ENCODE measurements at regions not wholly inside any gene's neighbourhood (a gene's known extent, or its start where the extent isn't known, plus 50 kb on each side); places are given as distances from the start of the nearest gene placed in this dataset.

DNA sequence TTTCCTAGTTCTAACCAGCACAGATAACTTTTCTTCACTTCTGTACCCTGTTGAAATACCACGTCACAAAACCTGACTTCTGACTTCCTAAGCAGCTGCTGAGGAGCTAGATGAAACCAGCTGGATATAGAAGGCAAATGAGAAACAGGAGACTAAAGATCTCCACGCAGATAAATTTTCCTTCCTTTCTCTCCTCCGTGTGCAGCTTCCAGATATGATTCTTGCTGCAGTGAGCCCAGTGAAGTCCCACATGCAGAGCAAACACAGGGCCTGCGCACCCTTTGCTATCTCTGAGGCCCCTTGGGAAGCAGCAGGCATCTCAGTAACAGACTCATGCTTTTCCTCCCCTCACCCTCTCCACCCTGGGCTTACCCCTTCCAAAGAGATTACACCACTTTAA is 1638.3 kb downstream of the MAT2B start:
- DNase-seq, result peak; percentile 18

GRCh38 chr5:165149431-165149830 is 1644.0 kb downstream of the MAT2B start:
- DNase-seq, result no peak

- DNase-seq, result no peak
These were observed 1646.6 kb downstream of the MAT2B start for GRCh38 chr5:165152058-165152457.

DNA sequence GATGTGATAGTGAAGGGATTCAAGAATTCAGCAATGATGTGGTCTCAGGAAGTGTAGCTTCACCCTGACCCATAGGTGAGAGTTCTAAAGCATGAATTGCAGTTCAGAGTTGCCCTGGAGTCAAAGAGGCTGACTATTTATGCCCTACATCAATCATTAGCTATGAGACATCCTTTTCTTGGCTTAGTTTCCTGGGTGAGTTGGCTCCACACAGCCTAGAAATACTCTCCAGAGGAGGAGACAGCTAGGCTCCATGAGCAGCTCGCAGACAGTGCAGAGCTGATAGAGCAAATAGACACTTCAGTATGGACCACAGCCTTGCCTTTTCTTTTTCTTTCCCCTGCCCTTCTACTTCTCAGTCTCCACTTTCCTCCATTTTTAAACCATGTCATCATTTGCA is 1651.8 kb downstream of the MAT2B start:
- no peak for DNase-seq

GRCh38 chr5:165161204-165161603 is 1655.8 kb downstream of the MAT2B start:
- DNase-seq, result no peak

DNA sequence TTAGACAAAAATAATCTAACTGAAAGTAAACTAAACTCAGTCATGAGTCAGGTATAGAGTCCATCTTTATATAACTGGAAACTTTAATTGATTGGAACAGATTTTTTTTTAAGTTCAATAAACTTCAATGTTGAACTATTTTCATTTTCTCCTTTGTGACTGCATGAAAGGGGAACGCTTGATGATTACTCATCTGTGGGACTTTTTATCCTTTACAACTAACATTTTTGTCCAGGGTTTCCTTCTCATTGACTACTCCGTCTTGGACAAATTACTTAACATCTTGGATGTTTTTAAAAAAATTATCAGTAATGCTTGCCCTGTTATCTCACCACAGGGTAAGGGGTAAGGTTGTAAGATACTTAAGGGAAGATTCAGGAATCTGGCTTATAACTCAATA is 1658.4 kb downstream of the MAT2B start:
- no peak for DNase-seq

DNA sequence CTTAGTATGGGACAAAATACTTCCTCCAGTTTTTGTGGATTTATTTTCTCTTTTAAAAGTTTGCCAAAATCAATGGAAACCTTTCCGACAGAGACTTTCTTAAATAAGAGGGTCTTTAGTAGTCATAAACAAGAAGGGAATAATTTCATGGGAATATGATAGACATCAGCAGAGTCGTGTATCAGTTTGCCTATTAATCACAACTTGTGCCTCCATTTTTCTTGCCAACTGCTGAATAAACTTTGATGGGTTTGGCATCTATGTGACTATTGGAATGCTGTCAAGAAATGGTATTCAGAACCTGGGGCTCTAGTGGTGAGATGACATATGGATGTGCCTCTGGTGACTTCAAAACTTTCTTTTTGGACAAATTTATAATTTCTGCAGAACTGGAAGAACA is 1668.2 kb downstream of the MAT2B start:
- DNase-seq, result no peak

- DNase-seq, result no peak
These were observed 1669.6 kb downstream of the MAT2B start for GRCh38 chr5:165175041-165175440.

DNA sequence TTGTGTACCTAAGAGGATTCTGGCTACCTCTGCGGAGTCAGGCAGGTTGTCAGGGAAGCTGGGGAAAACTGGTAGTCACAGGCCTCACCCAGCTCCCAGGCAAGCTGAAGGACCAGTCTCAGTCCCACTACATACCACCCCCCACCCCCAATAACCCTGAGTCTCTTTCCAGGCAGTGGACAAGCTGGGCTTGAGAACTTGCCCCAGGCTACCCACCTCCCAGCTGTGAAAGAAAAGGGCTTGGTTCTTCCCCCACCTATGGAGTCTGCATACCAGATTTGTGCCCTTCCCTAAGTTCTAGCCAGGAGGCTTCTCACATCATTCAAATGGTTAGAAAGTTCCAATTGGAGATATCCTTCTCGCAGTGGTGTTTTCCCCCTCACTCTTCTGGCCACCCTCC is 1678.8 kb downstream of the MAT2B start:
- no peak for DNase-seq

DNA sequence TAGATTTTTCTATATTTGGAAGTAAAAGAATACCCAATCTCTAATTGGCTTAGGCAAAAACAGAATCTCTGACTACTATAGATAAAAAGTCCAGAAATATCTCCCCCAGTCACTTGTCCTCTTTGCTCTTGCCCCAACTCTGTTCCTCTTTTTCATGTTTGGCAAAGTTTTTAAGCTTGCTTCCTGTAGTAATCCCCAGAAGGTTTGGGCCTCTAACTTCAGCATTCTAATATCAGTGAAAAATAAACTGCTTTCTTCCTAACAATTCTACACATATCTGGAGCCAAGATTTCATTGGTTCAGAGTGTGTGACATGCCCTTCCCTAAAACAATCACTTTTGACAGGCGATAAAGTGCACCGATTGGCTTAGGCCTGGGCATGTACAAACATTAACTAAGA is 1680.3 kb downstream of the MAT2B start:
- DNase-seq, result no peak

DNA sequence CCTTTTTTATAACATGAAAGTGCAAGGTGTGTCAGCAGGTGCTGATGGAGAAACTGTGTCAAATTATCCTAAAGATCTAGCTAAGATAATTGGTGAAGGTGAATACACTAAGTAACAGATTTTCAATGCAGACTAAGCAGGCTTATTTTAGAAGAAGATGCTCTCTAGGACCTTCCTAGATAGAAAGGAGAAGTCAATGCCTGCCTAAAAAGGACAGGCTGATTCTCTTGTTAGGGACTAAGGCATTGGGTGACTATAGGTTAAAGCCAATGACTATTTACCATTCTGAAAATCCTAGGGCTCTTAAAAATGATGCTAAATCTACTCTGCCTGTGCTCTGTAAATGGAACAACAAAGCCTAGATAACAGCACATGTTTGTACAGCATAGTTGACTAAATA is 1682.4 kb downstream of the MAT2B start:
- no peak for DNase-seq

DNA sequence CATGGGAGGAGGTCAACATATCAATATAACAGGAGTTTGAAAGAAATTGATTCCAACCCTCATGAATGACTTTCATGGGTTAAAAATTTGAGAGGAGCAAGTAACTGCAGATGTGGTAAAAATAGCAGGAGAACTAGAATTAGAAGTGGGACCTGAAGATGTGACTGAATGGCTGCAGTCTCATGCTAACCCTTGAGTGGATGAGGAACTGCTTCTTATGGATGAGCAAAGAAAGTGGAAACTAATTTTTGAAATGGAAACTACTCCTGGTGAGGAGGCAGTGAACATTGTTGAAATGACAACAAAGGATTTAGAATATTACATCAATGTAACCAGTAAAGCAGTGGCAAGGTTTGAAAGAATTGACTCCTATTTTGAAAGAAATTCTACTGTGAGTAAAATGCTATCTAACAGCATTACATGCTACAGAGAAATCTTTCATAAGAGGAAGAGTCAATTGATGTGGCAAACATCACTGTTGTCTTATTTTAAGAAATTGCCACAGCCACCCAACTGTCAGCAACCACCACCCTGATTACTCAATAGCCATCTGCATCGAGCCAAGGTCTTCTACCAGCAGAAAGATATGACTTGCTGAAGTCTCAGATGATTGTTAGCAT is 1683.2 kb downstream of the MAT2B start:
- no peak for DNase-seq

- no peak for DNase-seq
These were observed 1691.5 kb downstream of the MAT2B start for GRCh38 chr5:165196961-165197360.

DNA sequence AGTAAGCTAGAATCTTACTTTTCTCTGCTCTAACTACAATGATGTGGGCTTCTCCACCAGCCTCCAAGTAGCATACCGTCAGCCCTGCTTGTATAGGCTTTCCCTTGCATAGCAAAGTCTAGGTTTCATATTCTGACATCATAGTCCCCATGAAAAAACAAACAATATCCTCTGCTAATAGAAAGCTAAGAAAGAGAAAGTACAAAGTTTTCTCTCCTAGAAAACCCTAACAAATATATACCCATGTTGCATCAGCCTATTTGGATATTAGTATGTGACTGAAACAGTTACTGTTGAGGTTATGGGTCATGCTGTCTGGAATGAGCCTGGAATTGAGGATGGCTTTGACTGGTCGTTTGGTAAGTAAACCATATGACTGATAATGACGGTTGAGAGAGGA is 1696.0 kb downstream of the MAT2B start:
- DNase-seq, result no peak

GRCh38 chr5:165201771-165202518 is 1696.5 kb downstream of the MAT2B start:
- DNase-seq, result no peak

DNA sequence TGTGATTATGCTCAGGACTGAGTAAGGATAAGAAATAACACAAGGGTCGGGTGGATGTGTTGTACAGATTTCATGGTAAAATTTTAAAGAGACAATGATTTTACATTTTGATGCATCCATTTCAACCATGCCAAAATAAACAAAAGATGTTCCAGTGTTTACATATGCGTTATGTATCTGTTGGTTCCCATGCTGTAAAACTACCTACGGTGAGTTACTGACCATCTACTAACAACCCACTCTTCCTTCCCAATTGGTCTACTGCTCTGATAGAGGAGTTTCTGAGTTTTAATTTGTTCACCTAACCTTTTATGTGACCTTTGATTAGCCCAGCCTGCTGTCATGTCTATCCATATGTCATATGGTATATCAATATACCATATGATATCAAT is 1697.1 kb downstream of the MAT2B start:
- no peak for DNase-seq

DNA sequence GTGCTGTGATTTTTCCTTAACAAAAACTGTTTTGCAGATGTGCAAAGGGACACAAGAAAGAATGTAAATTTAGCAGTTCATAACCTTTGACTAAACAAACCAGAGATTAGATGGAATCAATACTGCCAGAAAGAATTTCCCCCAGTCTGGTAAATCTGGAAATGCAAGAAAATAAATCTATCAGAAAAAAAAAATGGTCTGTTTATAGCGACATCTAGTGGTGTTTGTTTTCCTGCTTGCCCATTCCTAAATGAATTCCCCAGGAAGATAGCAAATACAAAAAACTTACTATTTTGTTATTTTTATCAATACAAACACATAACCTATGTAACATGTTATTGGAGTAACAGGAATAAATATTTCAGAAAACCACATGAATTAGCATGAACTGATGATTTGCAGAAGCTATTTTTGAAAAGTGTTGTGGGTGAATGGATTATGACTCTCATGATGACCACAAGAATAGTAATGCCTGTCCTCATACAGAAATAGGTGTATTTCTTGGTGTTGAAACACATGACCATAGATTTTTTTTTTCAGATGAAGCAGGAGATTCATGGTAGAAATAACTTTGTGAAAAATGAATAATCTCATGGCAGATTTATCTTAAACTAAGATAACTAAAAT is 1703.8 kb downstream of the MAT2B start:
- DNase-seq, result no peak

GRCh38 chr5:165224366-165225045 is 1719.1 kb downstream of the MAT2B start:
- no peak for DNase-seq

GRCh38 chr5:165227515-165227914 is 1722.1 kb downstream of the MAT2B start:
- no peak for DNase-seq

- no peak for DNase-seq
These were observed 1722.8 kb downstream of the MAT2B start for GRCh38 chr5:165228184-165228583.

GRCh38 chr5:165231821-165232508 is 1726.5 kb downstream of the MAT2B start:
- DNase-seq, result no peak

DNA sequence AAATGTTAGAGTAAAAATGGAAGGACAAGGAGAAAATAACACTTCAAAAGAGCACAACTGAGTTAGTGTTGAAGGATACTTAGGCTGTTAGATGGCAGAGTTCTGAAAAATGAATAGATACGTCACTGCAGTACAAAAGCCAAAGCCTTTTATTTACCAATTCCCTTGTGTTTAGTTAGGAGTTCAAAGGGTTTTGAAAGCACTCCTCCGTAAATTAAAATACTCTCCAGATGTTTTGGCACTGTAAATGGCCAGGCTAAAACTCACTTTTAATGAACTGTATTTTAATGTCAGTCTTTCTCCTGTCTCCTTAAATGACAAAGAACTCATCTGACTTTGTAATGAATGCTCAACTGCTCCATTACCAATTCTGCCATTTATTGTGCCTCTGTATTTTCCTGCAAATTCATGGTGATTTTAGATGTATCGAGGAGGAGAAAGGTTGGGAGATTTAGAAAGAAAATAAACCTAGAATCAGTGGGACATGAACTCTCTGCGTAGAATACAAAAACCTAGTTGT is 1727.2 kb downstream of the MAT2B start:
- DNase-seq, result no peak

DNA sequence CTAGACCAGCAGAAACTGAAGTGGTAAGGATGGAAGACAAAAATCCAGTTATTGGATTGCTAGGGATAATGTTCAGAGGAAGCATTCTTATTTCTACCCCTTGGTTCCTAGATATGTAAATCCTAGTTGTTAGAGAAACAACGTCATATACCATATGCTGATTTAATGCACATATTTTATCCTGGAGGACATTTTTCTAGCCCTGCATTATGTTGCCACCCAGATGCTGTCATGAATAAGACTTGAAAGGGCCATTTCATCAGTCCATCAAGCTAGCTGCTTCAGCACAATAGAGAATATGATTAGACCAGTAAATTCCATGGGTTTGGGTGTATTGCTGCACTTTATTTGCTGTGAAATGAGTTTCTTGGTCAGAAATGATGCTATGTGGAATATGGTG is 1736.4 kb downstream of the MAT2B start:
- no peak for DNase-seq
